Chondrocyte (in vitro differentiated cells): ENCODE measurements at regions not wholly inside any gene's neighbourhood (a gene's known extent, or its start where the extent isn't known, plus 50 kb on each side); places are given as distances from the start of the nearest gene placed in this dataset.
"Not testable (repeated sequence)": the region's sequence is repeated elsewhere in the genome, so short reads cannot be mapped to it uniquely, and the experiment has no call there.

ENCODE experiments used
- DNase-seq: peaks from one replicate; pipeline ENCODE4 v3.0.0; 2021; ENCODE audit warnings: mixed read lengths, low spot score
- H3K27ac Mint-ChIP-seq: one replicate; pipeline ENCODE4 v1.8.0; 2021; ENCODE audit warnings: mild to moderate bottlenecking, moderate library complexity, mixed read lengths; ENCODE audit not compliant: unreplicated experiment
- H3K27me3 Mint-ChIP-seq: 2 replicates; pipeline ENCODE4 v1.8.0; 2021; ENCODE audit warnings: low read depth, mixed read lengths
- H3K36me3 Mint-ChIP-seq: 2 replicates; pipeline ENCODE4 v1.8.0; 2021; ENCODE audit warnings: low read depth, mixed read lengths
- H3K4me1 Mint-ChIP-seq: 2 replicates; pipeline ENCODE4 v1.8.0; 2021; ENCODE audit warnings: low read depth, mild to moderate bottlenecking, mixed read lengths
- H3K4me3 Mint-ChIP-seq: one replicate; pipeline ENCODE4 v1.8.0; 2021; ENCODE audit warnings: mild to moderate bottlenecking, moderate library complexity, mixed read lengths; ENCODE audit not compliant: unreplicated experiment
- H3K9me3 Mint-ChIP-seq: 2 replicates; pipeline ENCODE4 v1.8.0; 2021; ENCODE audit warnings: low read depth, mixed read lengths
- CTCF ChIP-seq: fragments of 200-600 bp; sonication (generic); IDR thresholded peaks from 2 replicates; pipeline ENCODE4 v1.5.0; 2021; ENCODE audit warnings: antibody characterized with exemption, mild to moderate bottlenecking, moderate library complexity

GRCh38 chr17:33954597-33954996 lies 300.5 kb upstream of the CCL2 start:
- H3K36me3 Mint-ChIP-seq, result no peaks in the 10 kb centered on the region
- H3K9me3 Mint-ChIP-seq, result peaks cover 18% of the 10 kb centered on the region
- no peak overlapping the region for H3K4me3 Mint-ChIP-seq
- no peaks in the 10 kb centered on the region for H3K4me1 Mint-ChIP-seq
- no peak for DNase-seq
- H3K27me3 Mint-ChIP-seq, result no peaks in the 10 kb centered on the region
- no peak overlapping the region for H3K27ac Mint-ChIP-seq
- TF ChIP-seq CTCF, result no peak

- Mint-ChIP-seq H3K27ac (no peak overlapping the region), H3K9me3 (peaks cover 25% of the 10 kb centered on the region), H3K4me1 (no peaks in the 10 kb centered on the region), H3K4me3 (no peak overlapping the region), H3K27me3 (no peaks in the 10 kb centered on the region), H3K36me3 (no peaks in the 10 kb centered on the region)
- DNase-seq, result no peak
- no peak for TF ChIP-seq CTCF
These were observed 299.6 kb upstream of the CCL2 start for GRCh38 chr17:33955461-33955860.

- not testable (repeated sequence) for H3K27ac Mint-ChIP-seq, H3K4me3 Mint-ChIP-seq, H3K36me3 Mint-ChIP-seq, H3K4me1 Mint-ChIP-seq, DNase-seq, H3K27me3 Mint-ChIP-seq
- peaks cover 36% of the 10 kb centered on the region for H3K9me3 Mint-ChIP-seq
These were observed 296.0 kb upstream of the CCL2 start for GRCh38 chr17:33959098-33959497.

GRCh38 chr17:33962857-33963655 lies 292.0 kb upstream of the CCL2 start:
- no peak for DNase-seq
- H3K27me3 Mint-ChIP-seq, result no peaks in the 10 kb centered on the region
- no peak overlapping the region for H3K4me3 Mint-ChIP-seq
- no peak overlapping the region for H3K27ac Mint-ChIP-seq
- TF ChIP-seq CTCF, result no peak
- H3K4me1 Mint-ChIP-seq, result no peaks in the 10 kb centered on the region
- no peaks in the 10 kb centered on the region for H3K36me3 Mint-ChIP-seq
- peaks cover 25% of the 10 kb centered on the region for H3K9me3 Mint-ChIP-seq

- no peaks in the 10 kb centered on the region for H3K4me1 Mint-ChIP-seq
- no peak overlapping the region for H3K27ac Mint-ChIP-seq
- DNase-seq, result no peak
- no peak for TF ChIP-seq CTCF
- peaks cover 19% of the 10 kb centered on the region for H3K9me3 Mint-ChIP-seq
- no peaks in the 10 kb centered on the region for H3K27me3 Mint-ChIP-seq
- H3K36me3 Mint-ChIP-seq, result no peaks in the 10 kb centered on the region
- H3K4me3 Mint-ChIP-seq, result no peak overlapping the region
These were observed 290.6 kb upstream of the CCL2 start for GRCh38 chr17:33964344-33964979.
